ENCODE measurements at regions not wholly inside any gene's neighbourhood (a gene's known extent, or its start where the extent isn't known, plus 50 kb on each side); places are given as distances from the start of the nearest gene placed in this dataset.

GRCh38 chr12:74328623-74329022 lies 209.0 kb upstream of the ATXN7L3B start:
- DNase-seq = no peak
- H3K27ac ChIP-seq (ENCODE audit: low read depth in 2 of 2, low read length in 2 of 2) = no peak overlapping the region
- no peak overlapping the region for H3K9ac ChIP-seq (ENCODE audit: low read length in 3 of 3)
- FAIRE-seq = no peak
- H3K36me3 ChIP-seq (ENCODE audit: control insufficient read depth in 2 of 3, insufficient read depth in 3 of 3, low read length in 3 of 3) = no peaks in the 10 kb centered on the region
- no peaks in the 10 kb centered on the region for H3K4me1 ChIP-seq (ENCODE audit: control insufficient read depth in 2 of 3, insufficient read depth in 2 of 3, low read depth in 1 of 3, low read length in 3 of 3)
- intact Hi-C loops (cut with DNase I) = no loop called here
- H3K9me3 ChIP-seq (ENCODE audit: control insufficient read depth in 2 of 3, insufficient read depth in 1 of 3, low read length in 3 of 3) = no peaks in the 10 kb centered on the region
- TF ChIP-seq CTCF (IDR thresholded peaks at IDR 0.05; ENCODE audit: borderline replicate concordance, extremely low read depth, insufficient read depth) = no peak
- H3K4me3 ChIP-seq (ENCODE audit: low read length in 3 of 3) = no peak overlapping the region
- H3K27me3 ChIP-seq (ENCODE audit: control insufficient read depth, insufficient read depth, low read length) = no peaks in the 10 kb centered on the region

- intact Hi-C loops (cut with DNase I) = no loop called here
- Histone ChIP-seq H3K4me1 (ENCODE audit: control insufficient read depth in 2 of 3, insufficient read depth in 2 of 3, low read depth in 1 of 3, low read length in 3 of 3) (no peaks in the 10 kb centered on the region), H3K27ac (ENCODE audit: low read depth in 2 of 2, low read length in 2 of 2) (no peak overlapping the region), H3K9ac (ENCODE audit: low read length in 3 of 3) (no peak overlapping the region), H3K9me3 (ENCODE audit: control insufficient read depth in 2 of 3, insufficient read depth in 1 of 3, low read length in 3 of 3) (no peaks in the 10 kb centered on the region), H3K4me3 (ENCODE audit: low read length in 3 of 3) (no peak overlapping the region), H3K27me3 (ENCODE audit: control insufficient read depth, insufficient read depth, low read length) (no peaks in the 10 kb centered on the region), H3K36me3 (ENCODE audit: control insufficient read depth in 2 of 3, insufficient read depth in 3 of 3, low read length in 3 of 3) (no peaks in the 10 kb centered on the region)
- no peak for TF ChIP-seq CTCF (IDR thresholded peaks at IDR 0.05; ENCODE audit: borderline replicate concordance, extremely low read depth, insufficient read depth)
- no peak for DNase-seq
- FAIRE-seq = no peak
These were observed 202.9 kb upstream of the ATXN7L3B start for GRCh38 chr12:74334780-74335179.

- Histone ChIP-seq H3K27ac (ENCODE audit: low read depth in 2 of 2, low read length in 2 of 2) (no peak overlapping the region), H3K4me1 (ENCODE audit: control insufficient read depth in 2 of 3, insufficient read depth in 2 of 3, low read depth in 1 of 3, low read length in 3 of 3) (no peaks in the 10 kb centered on the region), H3K9me3 (ENCODE audit: control insufficient read depth in 2 of 3, insufficient read depth in 1 of 3, low read length in 3 of 3) (no peaks in the 10 kb centered on the region), H3K36me3 (ENCODE audit: control insufficient read depth in 2 of 3, insufficient read depth in 3 of 3, low read length in 3 of 3) (no peaks in the 10 kb centered on the region), H3K27me3 (ENCODE audit: control insufficient read depth, insufficient read depth, low read length) (no peaks in the 10 kb centered on the region), H3K4me3 (ENCODE audit: low read length in 3 of 3) (no peak overlapping the region), H3K9ac (ENCODE audit: low read length in 3 of 3) (no peak overlapping the region)
- DNase-seq (no peak), FAIRE-seq (no peak)
- TF ChIP-seq CTCF (IDR thresholded peaks at IDR 0.05; ENCODE audit: borderline replicate concordance, extremely low read depth, insufficient read depth) = no peak
- intact Hi-C loops (cut with DNase I) = no loop called here
These were observed 199.7 kb upstream of the ATXN7L3B start for GRCh38 chr12:74337951-74338350.

- intact Hi-C loops (cut with DNase I) = no loop called here
- no peak overlapping the region for H3K9ac ChIP-seq (ENCODE audit: low read length in 3 of 3)
These were observed 198.4 kb upstream of the ATXN7L3B start for GRCh38 chr12:74339211-74339610.

More at GRCh38 chr12:74339211-74339610, 198.4 kb upstream of the ATXN7L3B start:
- Histone ChIP-seq H3K27me3 (ENCODE audit: control insufficient read depth, insufficient read depth, low read length) (no peaks in the 10 kb centered on the region), H3K9me3 (ENCODE audit: control insufficient read depth in 2 of 3, insufficient read depth in 1 of 3, low read length in 3 of 3) (no peaks in the 10 kb centered on the region), H3K4me1 (ENCODE audit: control insufficient read depth in 2 of 3, insufficient read depth in 2 of 3, low read depth in 1 of 3, low read length in 3 of 3) (no peaks in the 10 kb centered on the region), H3K27ac (ENCODE audit: low read depth in 2 of 2, low read length in 2 of 2) (no peak overlapping the region), H3K36me3 (ENCODE audit: control insufficient read depth in 2 of 3, insufficient read depth in 3 of 3, low read length in 3 of 3) (no peaks in the 10 kb centered on the region), H3K4me3 (ENCODE audit: low read length in 3 of 3) (no peak overlapping the region)
- FAIRE-seq (no peak), DNase-seq (no peak)
- no peak for TF ChIP-seq CTCF (IDR thresholded peaks at IDR 0.05; ENCODE audit: borderline replicate concordance, extremely low read depth, insufficient read depth)

Measured in kidney (tissue), 13 donors.